A549 (cell line): ENCODE measurements at regions not wholly inside any gene's neighbourhood (a gene's known extent, or its start where the extent isn't known, plus 50 kb on each side); places are given as distances from the start of the nearest gene placed in this dataset.

ENCODE experiments used
- ATAC-seq, 2 experiments: fragments of 200-7000 bp in 1 of 2; fragments of >200 bp in 1 of 2; cut with Nextera tagmentation in 1 of 2; cut with Tn5 transposase in 1 of 2; 3 replicates each; pipeline versions ENCODE4 v1.8.0 to v1.9.1; 2018 to 2020; ENCODE audit warnings: mild to moderate bottlenecking in 1 of 2, moderate library complexity in 1 of 2
- CTCF ChIA-PET: fragments of 300-600 bp; sonication (Branson Sonifier 250); formaldehyde crosslinking; extraction: SDS; loops from one replicate; lab custom pipeline; 2021; ENCODE audit warnings: antibody characterized with exemption, inconsistent platforms; lab: Yijun Ruan, JAX
- POLR2A ChIA-PET: fragments of 350-600 bp; formaldehyde crosslinking; extraction: SDS; loops from one replicate; lab custom pipeline; 2021; ENCODE audit warnings: antibody characterized with exemption, inconsistent platforms; lab: Yijun Ruan, JAX
- DNase-seq, 2 experiments: peaks; one replicate each; pipeline versions ENCODE4 v3.0.0 to v3.0.0-alpha.2; 2011 to 2016; ENCODE audit warnings: low read depth in 1 of 2, low spot score in 1 of 2
- FAIRE-seq: peaks from 2 replicates; lab custom pipeline; 2011; peaks lifted over from hg19 to GRCh38; lab: Jason Lieb, UNC
- H3K27ac ChIP-seq, 2 experiments: fragments of >200 bp; sonication (Bioruptor Twin); formaldehyde crosslinking; 3 replicates each; pipeline ENCODE4 v1.5.1; 2016 to 2017
- H3K4me1 ChIP-seq: fragments of >200 bp; sonication (Bioruptor Twin); formaldehyde crosslinking; 3 replicates; pipeline ENCODE4 v1.6.1; 2016
- H3K4me2 ChIP-seq: fragments of >200 bp; sonication (Bioruptor Twin); formaldehyde crosslinking; 3 replicates; pipeline ENCODE4 v1.6.1; 2016
- H3K4me3 ChIP-seq: fragments of >200 bp; sonication (Bioruptor Twin); formaldehyde crosslinking; 3 replicates; pipeline ENCODE4 v1.5.1; 2016
- H3K9me3 ChIP-seq: fragments of >200 bp; sonication (Bioruptor Twin); formaldehyde crosslinking; 3 replicates; pipeline ENCODE4 v1.6.1; 2016
- BHLHE40 ChIP-seq: IDR thresholded peaks from 2 replicates; pipeline ENCODE4 v1.6.1; 2012; ENCODE audit warnings: low read depth, low read length, inconsistent platforms
- CBX8 ChIP-seq: fragments of 200-600 bp; sonication (generic); IDR thresholded peaks from 2 replicates; pipeline ENCODE4 v1.6.1; 2016
- CHD2 ChIP-seq: fragments of 150-350 bp; IDR thresholded peaks from 2 replicates; pipeline ENCODE4 v1.6.1; 2014; ENCODE audit warnings: low read length; ENCODE audit not compliant: partially characterized antibody
- E2F6 ChIP-seq: IDR thresholded peaks from 2 replicates; pipeline ENCODE4 v1.6.1; 2012; ENCODE audit warnings: low read depth, borderline replicate concordance
- ELK1 ChIP-seq: fragments of 150-350 bp; IDR thresholded peaks from 2 replicates; pipeline ENCODE4 v1.6.1; 2014; ENCODE audit warnings: low read depth, mild to moderate bottlenecking, low read length
- ESRRA ChIP-seq: fragments of 150-350 bp; IDR thresholded peaks from 2 replicates; pipeline ENCODE4 v1.6.1; 2014; ENCODE audit warnings: mild to moderate bottlenecking, low read length, borderline replicate concordance
- FOSL2 ChIP-seq, 2 experiments: fragments of 450-650 bp in 1 of 2; fragments of >200 bp in 1 of 2; sonication (Bioruptor Twin) in 1 of 2; formaldehyde crosslinking; IDR thresholded peaks; 2 replicates each; pipeline versions ENCODE4 v1.5.0 to v1.6.1; 2016 to 2020; ENCODE audit warnings: mild to moderate bottlenecking in 1 of 2, moderate library complexity in 1 of 2
- HMGXB4 ChIP-seq: fragments of 250-450 bp; sonication (Bioruptor Pico); IDR thresholded peaks from 2 replicates; pipeline ENCODE4 v1.5.0; 2021; ENCODE audit warnings: mild to moderate bottlenecking, moderate library complexity, borderline replicate concordance
- HOXB13 ChIP-seq: fragments of 250-450 bp; sonication (Bioruptor Pico); IDR thresholded peaks from 2 replicates; pipeline ENCODE4 v1.5.0; 2020; ENCODE audit warnings: low read depth, mild to moderate bottlenecking, moderate library complexity
- HOXB5 ChIP-seq: fragments of 250-450 bp; sonication (Bioruptor Pico); IDR thresholded peaks from 2 replicates; pipeline ENCODE4 v1.5.0; 2020; ENCODE audit warnings: mild to moderate bottlenecking, moderate library complexity
- JUN ChIP-seq, 2 experiments: fragments of >200 bp; sonication (Bioruptor Twin); formaldehyde crosslinking; IDR thresholded peaks; 2 replicates in 1 of 2; 3 replicates in 1 of 2; pipeline ENCODE4 v1.6.1; 2016 to 2017
- JUNB ChIP-seq: fragments of >200 bp; sonication (Bioruptor Twin); formaldehyde crosslinking; IDR thresholded peaks from 2 replicates; pipeline ENCODE4 v1.6.1; 2016
- KDM5A ChIP-seq: fragments of 200-600 bp; sonication (generic); IDR thresholded peaks from 2 replicates; pipeline ENCODE4 v1.6.1; 2016; ENCODE audit warnings: antibody characterized with exemption, mild to moderate bottlenecking
- NPAS2 ChIP-seq: fragments of 250-450 bp; sonication (Bioruptor Pico); IDR thresholded peaks from 2 replicates; pipeline ENCODE4 v1.8.0; 2022; ENCODE audit warnings: mild to moderate bottlenecking, moderate library complexity, borderline replicate concordance
- POLR2A ChIP-seq: IDR thresholded peaks from 2 replicates; pipeline ENCODE4 v1.6.1; 2012; ENCODE audit warnings: mild to moderate bottlenecking, low read length
- RARB ChIP-seq: fragments of 250-450 bp; sonication (Bioruptor Pico); IDR thresholded peaks from 2 replicates; pipeline ENCODE4 v1.8.0; 2021; ENCODE audit warnings: mild to moderate bottlenecking, moderate library complexity
- RNF2 ChIP-seq: fragments of 200-600 bp; sonication (generic); IDR thresholded peaks from 2 replicates; pipeline ENCODE4 v1.6.1; 2016; ENCODE audit warnings: low read depth, mild to moderate bottlenecking, antibody characterized with exemption, moderate library complexity, borderline replicate concordance
- TP53 ChIP-seq: fragments of 250-450 bp; sonication (Bioruptor Pico); IDR thresholded peaks from 2 replicates; pipeline ENCODE4 v1.5.0; 2021; ENCODE audit warnings: mild to moderate bottlenecking, moderate library complexity
- ZC3H11A ChIP-seq: fragments of 450-650 bp; IDR thresholded peaks from 2 replicates; pipeline ENCODE4 v1.6.1; 2014; ENCODE audit warnings: antibody characterized with exemption, mild to moderate bottlenecking
- ZNF302 ChIP-seq: fragments of 250-450 bp; sonication (Bioruptor Pico); IDR thresholded peaks from 2 replicates; pipeline ENCODE4 v1.9.0; 2021; ENCODE audit warnings: inconsistent platforms, mild to moderate bottlenecking, moderate library complexity
- ZSCAN20 ChIP-seq: fragments of 250-450 bp; sonication (Bioruptor Pico); IDR thresholded peaks from 2 replicates; pipeline ENCODE4 v1.8.0; 2022; ENCODE audit warnings: mild to moderate bottlenecking, moderate library complexity
- WGBS: methylation state at CpG from one replicate; pipeline ENCODE4 v1.1.6; 2017; ENCODE audit errors: missing lambda C conversion rate; 5-methylcytosine and 5-hydroxymethylcytosine counted together
- TF ChIP-seq, protein P1 (sequence below): IDR thresholded peaks from 2 replicates; pipeline ENCODE4 v1.6.1; 2012
- TF ChIP-seq, protein P2 (sequence below): fragments of 250-450 bp; sonication (Bioruptor Pico); IDR thresholded peaks from 2 replicates; pipeline ENCODE4 v1.5.0; 2020; ENCODE audit warnings: low read depth, mild to moderate bottlenecking, moderate library complexity

DNA sequence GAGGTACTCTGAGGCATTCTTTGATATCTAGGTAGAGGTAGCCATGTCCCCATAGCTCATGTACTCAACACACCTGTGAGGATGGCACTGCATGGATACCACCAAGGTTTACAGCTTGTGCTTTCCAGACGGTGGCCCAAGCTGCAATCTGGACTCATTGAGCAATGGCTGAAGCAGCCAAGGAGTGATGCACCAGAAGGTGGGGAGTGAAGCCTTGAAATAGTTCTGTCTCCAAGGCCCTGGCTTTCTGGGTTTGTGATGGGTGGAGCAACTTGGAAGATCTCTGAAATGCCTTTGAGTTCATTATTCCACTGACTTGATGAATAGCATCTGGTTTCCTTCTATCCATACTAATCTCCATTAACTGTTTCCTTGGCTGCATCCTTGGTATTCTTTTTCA lies 290.0 kb upstream of the NOVA1 start:
- H3K9me3 ChIP-seq, result peaks cover 4% of the 10 kb centered on the region; the same call in 2 of the 3 replicates
- DNase-seq (no peak), ATAC-seq (no peak), FAIRE-seq (no peak)
- no peak overlapping the region for H3K4me2 ChIP-seq
- POLR2A ChIA-PET, result no interaction called here
- no peak overlapping the region for H3K4me3 ChIP-seq
- no peaks in the 10 kb centered on the region for H3K4me1 ChIP-seq
- H3K27ac ChIP-seq, result no peak overlapping the region
- TF ChIP-seq, protein P1, sequence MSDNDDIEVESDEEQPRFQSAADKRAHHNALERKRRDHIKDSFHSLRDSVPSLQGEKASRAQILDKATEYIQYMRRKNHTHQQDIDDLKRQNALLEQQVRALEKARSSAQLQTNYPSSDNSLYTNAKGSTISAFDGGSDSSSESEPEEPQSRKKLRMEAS, result no peak
- no peak for TF ChIP-seq JUN (IDR thresholded peaks at IDR 0.05)
- no peak for TF ChIP-seq ZC3H11A
- no peak for TF ChIP-seq NPAS2 (CRISPR knock-in tag)
- no peak for TF ChIP-seq FOSL2 (IDR thresholded peaks at IDR 0.05)
- no peak for TF ChIP-seq FOSL2 (CRISPR knock-in tag; IDR thresholded peaks at IDR 0.05)
- no peak for TF ChIP-seq E2F6
- TF ChIP-seq ELK1, result no peak
- TF ChIP-seq HOXB5, result no peak
- TF ChIP-seq CHD2, result no peak
- no peak for TF ChIP-seq POLR2A
- no peak for TF ChIP-seq JUNB
- no peak for TF ChIP-seq HMGXB4 (CRISPR knock-in tag)
- TF ChIP-seq KDM5A, result no peak
- TF ChIP-seq TP53, result no peak
- no peak for TF ChIP-seq ESRRA
- 71% methylated on average over 1 of the region's 1 CpG for WGBS
- CTCF ChIA-PET, result no interaction called here

DNA sequence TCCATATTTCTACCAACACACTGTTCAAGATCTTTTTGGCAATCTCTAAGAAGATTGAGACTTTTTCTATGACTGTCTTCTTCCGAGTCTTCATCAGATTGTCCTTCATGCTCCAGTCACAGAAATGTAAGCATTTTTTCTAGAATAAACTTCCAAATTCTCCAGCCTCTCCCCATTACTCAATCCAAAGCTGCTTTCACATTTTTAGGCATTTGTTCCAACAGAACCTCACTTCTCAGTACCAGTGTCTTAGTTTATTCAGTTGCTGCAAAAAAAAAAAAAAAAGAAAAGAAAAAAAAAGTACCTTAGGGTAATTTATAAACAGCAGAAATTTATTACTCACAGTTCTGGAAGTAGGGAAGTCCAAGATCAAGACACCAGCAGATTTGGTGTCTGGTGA lies 290.8 kb upstream of the NOVA1 start:
- FAIRE-seq (no peak), DNase-seq (no peak), ATAC-seq (no peak)
- Histone ChIP-seq H3K27ac (no peak overlapping the region), H3K4me3 (no peak overlapping the region), H3K4me2 (no peak overlapping the region), H3K9me3 (peaks cover 4% of the 10 kb centered on the region; the same call in 2 of the 3 replicates), H3K4me1 (no peaks in the 10 kb centered on the region)
- ChIA-PET CTCF (no interaction called here), POLR2A (no interaction called here)
- 80% methylated on average over 1 of the region's 1 CpG for WGBS
- TF ChIP-seq RARB (CRISPR knock-in tag), result no peak
- no peak for TF ChIP-seq ZNF302 (CRISPR knock-in tag)
- TF ChIP-seq, protein P1, result no peak
- no peak for TF ChIP-seq HMGXB4 (CRISPR knock-in tag)
- no peak for TF ChIP-seq HOXB13
- TF ChIP-seq BHLHE40, result no peak
- no peak for TF ChIP-seq CHD2
- no peak for TF ChIP-seq CBX8
- TF ChIP-seq, protein P2, sequence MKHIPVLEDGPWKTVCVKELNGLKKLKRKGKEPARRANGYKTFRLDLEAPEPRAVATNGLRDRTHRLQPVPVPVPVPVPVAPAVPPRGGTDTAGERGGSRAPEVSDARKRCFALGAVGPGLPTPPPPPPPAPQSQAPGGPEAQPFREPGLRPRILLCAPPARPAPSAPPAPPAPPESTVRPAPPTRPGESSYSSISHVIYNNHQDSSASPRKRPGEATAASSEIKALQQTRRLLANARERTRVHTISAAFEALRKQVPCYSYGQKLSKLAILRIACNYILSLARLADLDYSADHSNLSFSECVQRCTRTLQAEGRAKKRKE, result no peak
- no peak for TF ChIP-seq RNF2
- no peak for TF ChIP-seq HOXB5
- no peak for TF ChIP-seq E2F6
- TF ChIP-seq ZSCAN20 (CRISPR knock-in tag), result no peak
